IMR-90 (cell line): ENCODE measurements at regions not wholly inside any gene's neighbourhood (a gene's known extent, or its start where the extent isn't known, plus 50 kb on each side); places are given as distances from the start of the nearest gene placed in this dataset.

Experiments
- ATAC-seq: fragments of 200-7000 bp; cut with Tn5 transposase; 2 replicates; pipeline ENCODE4 v1.9.1; 2020; ENCODE audit warnings: low read depth, mild to moderate bottlenecking, moderate library complexity
- BruUV-seq: library from RNA; stranded (reverse); fragments of 400-500 nt; replicated peaks from 2 replicates; lab custom pipeline; 2021; lab: Mats Ljungman, UMichigan
- CTCF ChIA-PET: fragments of 300-600 bp; formaldehyde crosslinking; extraction: SDS; loops from one replicate; lab custom pipeline; 2021; ENCODE audit warnings: antibody characterized with exemption; lab: Yijun Ruan, JAX
- POLR2A ChIA-PET: fragments of 300-600 bp; sonication (Branson Sonifier 250); formaldehyde crosslinking; loops from one replicate; lab custom pipeline; 2022; ENCODE audit warnings: antibody characterized with exemption; ENCODE audit not compliant: unreplicated experiment; lab: Charles Lee
- DNase-seq: peaks from one replicate; pipeline ENCODE4 v3.0.0; 2013
- H2AFZ ChIP-seq: replicated peaks from 2 replicates; pipeline ENCODE3; 2013; ENCODE audit warnings: low read length, mild to moderate bottlenecking; ENCODE audit not compliant: poor library complexity
- H2AK5ac ChIP-seq: 2 replicates; pipeline ENCODE4 v1.6.1; 2013; ENCODE audit warnings: low read depth, low read length, inconsistent platforms
- H2AK9ac ChIP-seq: replicated peaks from 2 replicates; pipeline ENCODE3; 2013; ENCODE audit warnings: mild to moderate bottlenecking, low read depth, low read length, moderate library complexity; ENCODE audit not compliant: poor library complexity
- H2BK120ac ChIP-seq: 2 replicates; pipeline ENCODE4 v1.6.1; 2013; ENCODE audit warnings: low read depth, low read length, inconsistent platforms
- H2BK15ac ChIP-seq: 3 replicates; pipeline ENCODE4 v1.6.1; 2013; ENCODE audit warnings: low read depth, low read length, inconsistent platforms
- H2BK20ac ChIP-seq: 2 replicates; pipeline ENCODE4 v1.6.1; 2013; ENCODE audit warnings: low read depth, mild to moderate bottlenecking, inconsistent platforms, low read length, moderate library complexity
- H2BK5ac ChIP-seq: 2 replicates; pipeline ENCODE4 v1.6.1; 2013; ENCODE audit warnings: mild to moderate bottlenecking, low read depth, low read length, inconsistent platforms; ENCODE audit not compliant: poor library complexity, severe bottlenecking
- H3K14ac ChIP-seq: replicated peaks from 2 replicates; pipeline ENCODE4 v1.6.1; 2013; ENCODE audit warnings: low read depth, low read length, inconsistent platforms
- H3K18ac ChIP-seq: 2 replicates; pipeline ENCODE4 v1.6.1; 2013; ENCODE audit warnings: low read depth, low read length, control low read depth
- H3K23ac ChIP-seq: 2 replicates; pipeline ENCODE4 v1.6.1; 2013; ENCODE audit warnings: low read depth, low read length, inconsistent platforms
- H3K27ac ChIP-seq: 2 replicates; pipeline ENCODE4 v1.5.1; 2013; ENCODE audit warnings: mild to moderate bottlenecking, control low read depth, low read length; ENCODE audit not compliant: insufficient read depth
- H3K27me3 ChIP-seq: 2 replicates; pipeline ENCODE4 v1.6.1; 2013; ENCODE audit warnings: low read length; ENCODE audit not compliant: control insufficient read depth, insufficient read depth
- H3K36me3 ChIP-seq: 2 replicates; pipeline ENCODE4 v1.6.1; 2013; ENCODE audit warnings: low read length, mixed read lengths; ENCODE audit not compliant: control insufficient read depth, insufficient read depth
- H3K4ac ChIP-seq: 2 replicates; pipeline ENCODE4 v1.6.1; 2013; ENCODE audit warnings: low read depth, low read length, inconsistent platforms
- H3K4me1 ChIP-seq: 2 replicates; pipeline ENCODE4 v1.6.1; 2013; ENCODE audit warnings: low read length, mixed read lengths; ENCODE audit not compliant: control insufficient read depth, insufficient read depth
- H3K4me2 ChIP-seq: 2 replicates; pipeline ENCODE4 v1.6.1; 2013; ENCODE audit warnings: low read depth, mild to moderate bottlenecking, control low read depth, low read length, moderate library complexity
- H3K4me3 ChIP-seq: 2 replicates; pipeline ENCODE4 v1.5.1; 2013; ENCODE audit warnings: low read depth, mild to moderate bottlenecking, control low read depth, low read length, moderate library complexity; ENCODE audit not compliant: insufficient read depth
- H3K56ac ChIP-seq: 2 replicates; pipeline ENCODE4 v1.6.1; 2013; ENCODE audit warnings: low read length, inconsistent platforms; ENCODE audit not compliant: insufficient read depth; ENCODE audit errors: extremely low read depth
- H3K79me1 ChIP-seq, 2 experiments: 2 replicates each; pipeline ENCODE4 v1.6.1; 2013; ENCODE audit warnings: low read length in 2 of 2, inconsistent platforms in 1 of 2, low read depth in 1 of 2
- H3K9ac ChIP-seq: 2 replicates; pipeline ENCODE4 v1.6.1; 2013; ENCODE audit warnings: low read depth, low read length, control low read depth
- H3K9me1 ChIP-seq: 2 replicates; pipeline ENCODE4 v1.6.1; 2013; ENCODE audit warnings: low read length, inconsistent platforms; ENCODE audit not compliant: insufficient read depth
- H3K9me3 ChIP-seq: 2 replicates; pipeline ENCODE4 v1.6.1; 2013; ENCODE audit warnings: low read length; ENCODE audit not compliant: control insufficient read depth, insufficient read depth
- H4K20me1 ChIP-seq: 2 replicates; pipeline ENCODE4 v1.6.1; 2013; ENCODE audit warnings: low read length, inconsistent platforms; ENCODE audit not compliant: insufficient read depth
- H4K5ac ChIP-seq: 2 replicates; pipeline ENCODE4 v1.6.1; 2013; ENCODE audit warnings: mild to moderate bottlenecking, low read depth, low read length, control low read depth
- H4K8ac ChIP-seq, 2 experiments: 2 replicates each; pipeline ENCODE4 v1.6.1; 2013; ENCODE audit warnings: low read depth in 2 of 2, low read length in 2 of 2, control low read depth in 1 of 2, inconsistent platforms in 1 of 2
- H4K91ac ChIP-seq: 2 replicates; pipeline ENCODE4 v1.6.1; 2013; ENCODE audit warnings: low read depth, low read length, inconsistent platforms; ENCODE audit not compliant: insufficient read depth
- CHD1 ChIP-seq: IDR thresholded peaks from 2 replicates; pipeline ENCODE4 v1.6.1; 2012; ENCODE audit warnings: low read depth, low read length, improper control_type of control experiment
- MAFK ChIP-seq: IDR thresholded peaks from 2 replicates; pipeline ENCODE4 v1.6.1; 2012; ENCODE audit warnings: low read depth, low read length, improper control_type of control experiment
- NFE2L2 ChIP-seq: fragments of 150-350 bp; IDR thresholded peaks from 2 replicates; pipeline ENCODE4 v1.6.1; 2016; ENCODE audit warnings: low read depth, mild to moderate bottlenecking, low read length
- RAD21 ChIP-seq: IDR thresholded peaks from 2 replicates; pipeline ENCODE4 v1.6.1; 2012; ENCODE audit warnings: low read length, improper control_type of control experiment
- RCOR1 ChIP-seq: IDR thresholded peaks from 2 replicates; pipeline ENCODE4 v1.6.1; 2012; ENCODE audit warnings: mild to moderate bottlenecking, low read length, improper control_type of control experiment; ENCODE audit not compliant: insufficient replicate concordance
- SMC3 ChIP-seq: fragments of 150-350 bp; IDR thresholded peaks from 2 replicates; pipeline ENCODE4 v1.6.1; 2016; ENCODE audit warnings: low read depth, mild to moderate bottlenecking, antibody characterized with exemption, low read length, moderate library complexity
- WGBS, 2 experiments: methylation state at CpG; one replicate each; pipeline versions ENCODE4 v1.1.5 to v1.1.7; 2013; ENCODE audit warnings: missing lambda C conversion rate in 2 of 2; ENCODE audit not compliant: insufficient read length in 1 of 2; ENCODE audit errors: extremely low coverage in 2 of 2; 5-methylcytosine and 5-hydroxymethylcytosine counted together
- dilution Hi-C: fragments of 300-500 bp; cut with HindIII; formaldehyde crosslinking; loops from one replicate; pipeline ENCODE4 v1.14.3; 2018; ENCODE audit warnings: low sequenced_read_pairs; ENCODE audit not compliant: unreplicated experiment
- in situ Hi-C: fragments of 300-500 bp; cut with MboI; formaldehyde crosslinking; loops from 3 replicates; pipeline ENCODE4 v1.14.3; 2019; ENCODE audit warnings: low sequenced_read_pairs, inconsistent platforms, mixed read lengths
- intact Hi-C: fragments of 100-400 bp; cut with micrococcal nuclease; formaldehyde crosslinking; loops from 2 replicates; pipeline ENCODE4 v1.10.0; 2022
- TF ChIP-seq, protein P1 (sequence below): fragments of 150-350 bp; IDR thresholded peaks from 2 replicates; pipeline ENCODE4 v1.6.1; 2016; ENCODE audit warnings: low read depth, mild to moderate bottlenecking, low read length, moderate library complexity, borderline replicate concordance
- TF ChIP-seq, protein P2 (sequence below): conservative IDR thresholded peaks from 2 replicates; pipeline ENCODE4 v1.5.1; 2012; ENCODE audit warnings: mild to moderate bottlenecking, low read depth, low read length, improper control_type of control experiment

DNA sequence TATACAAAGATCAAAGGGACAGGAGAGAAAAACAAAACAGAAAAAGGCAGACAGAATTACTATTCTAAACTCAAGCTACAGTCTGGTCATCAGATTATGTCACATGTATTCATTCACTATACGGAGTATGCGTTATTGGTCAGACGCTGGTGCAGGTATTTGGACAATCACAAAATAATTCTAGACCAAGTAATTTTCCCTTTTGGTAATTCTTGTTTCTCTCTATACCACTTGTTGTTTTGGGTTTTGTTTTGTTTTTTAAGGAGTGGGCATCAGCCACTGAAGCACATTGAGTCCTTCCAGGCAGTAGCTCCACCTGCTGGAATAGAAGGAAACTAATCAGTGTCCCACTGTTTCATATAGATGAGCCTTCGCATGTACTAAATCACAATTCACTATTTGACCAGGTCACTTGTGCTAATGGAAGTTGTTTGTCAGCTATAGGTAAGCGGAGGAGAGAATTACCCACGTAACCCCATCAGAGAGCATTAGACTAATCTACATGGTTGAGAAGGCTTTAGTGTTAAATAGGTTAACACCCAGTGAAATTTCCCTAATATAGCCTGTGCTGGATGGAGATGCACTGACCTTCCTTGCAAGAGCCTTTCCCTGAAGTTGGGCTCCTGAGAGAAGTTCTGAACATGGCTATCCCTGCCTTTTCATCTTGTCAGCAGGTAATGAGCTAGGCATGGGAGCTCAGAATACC is 77.9 kb downstream of the TNFAIP3 start:
- no peak overlapping the region for H2AFZ ChIP-seq
- peak; percentile 52 for DNase-seq
- TF ChIP-seq SMC3: peak; percentile 89
- peak; percentile 82 for TF ChIP-seq RAD21
- TF ChIP-seq RCOR1: no peak
- no peak for TF ChIP-seq NFE2L2
- TF ChIP-seq, protein P1, sequence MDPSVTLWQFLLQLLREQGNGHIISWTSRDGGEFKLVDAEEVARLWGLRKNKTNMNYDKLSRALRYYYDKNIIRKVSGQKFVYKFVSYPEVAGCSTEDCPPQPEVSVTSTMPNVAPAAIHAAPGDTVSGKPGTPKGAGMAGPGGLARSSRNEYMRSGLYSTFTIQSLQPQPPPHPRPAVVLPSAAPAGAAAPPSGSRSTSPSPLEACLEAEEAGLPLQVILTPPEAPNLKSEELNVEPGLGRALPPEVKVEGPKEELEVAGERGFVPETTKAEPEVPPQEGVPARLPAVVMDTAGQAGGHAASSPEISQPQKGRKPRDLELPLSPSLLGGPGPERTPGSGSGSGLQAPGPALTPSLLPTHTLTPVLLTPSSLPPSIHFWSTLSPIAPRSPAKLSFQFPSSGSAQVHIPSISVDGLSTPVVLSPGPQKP: no peak
- TF ChIP-seq, protein P2, sequence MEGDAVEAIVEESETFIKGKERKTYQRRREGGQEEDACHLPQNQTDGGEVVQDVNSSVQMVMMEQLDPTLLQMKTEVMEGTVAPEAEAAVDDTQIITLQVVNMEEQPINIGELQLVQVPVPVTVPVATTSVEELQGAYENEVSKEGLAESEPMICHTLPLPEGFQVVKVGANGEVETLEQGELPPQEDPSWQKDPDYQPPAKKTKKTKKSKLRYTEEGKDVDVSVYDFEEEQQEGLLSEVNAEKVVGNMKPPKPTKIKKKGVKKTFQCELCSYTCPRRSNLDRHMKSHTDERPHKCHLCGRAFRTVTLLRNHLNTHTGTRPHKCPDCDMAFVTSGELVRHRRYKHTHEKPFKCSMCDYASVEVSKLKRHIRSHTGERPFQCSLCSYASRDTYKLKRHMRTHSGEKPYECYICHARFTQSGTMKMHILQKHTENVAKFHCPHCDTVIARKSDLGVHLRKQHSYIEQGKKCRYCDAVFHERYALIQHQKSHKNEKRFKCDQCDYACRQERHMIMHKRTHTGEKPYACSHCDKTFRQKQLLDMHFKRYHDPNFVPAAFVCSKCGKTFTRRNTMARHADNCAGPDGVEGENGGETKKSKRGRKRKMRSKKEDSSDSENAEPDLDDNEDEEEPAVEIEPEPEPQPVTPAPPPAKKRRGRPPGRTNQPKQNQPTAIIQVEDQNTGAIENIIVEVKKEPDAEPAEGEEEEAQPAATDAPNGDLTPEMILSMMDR: peak; percentile 83
- TF ChIP-seq CHD1: no peak
- no peak for TF ChIP-seq MAFK

More for the DNA sequence above, 77.9 kb downstream of the TNFAIP3 start:
- no peak overlapping the region for H2BK20ac ChIP-seq
- no peak overlapping the region for H3K4ac ChIP-seq
- no peak overlapping the region for H4K91ac ChIP-seq
- in situ Hi-C loops (loop anchor here (5.0 kb wide), 2 partner anchors 68 to 228 kb away; no protein-coding TSS in a partner anchor), intact Hi-C loops (loop anchor here (1.0 to 2.0 kb wide), 3 partner anchors 78 to 240 kb away; partner anchors contain the start of gene TNFAIP3), dilution Hi-C loops (no loop called here)
- ChIA-PET POLR2A (no interaction called here), CTCF (interaction anchor here (0.6 to 2.8 kb wide), 16 partner anchors 10 to 247 kb away, joined by 3 to 11 read pairs (median 4); partner anchors contain the start of gene TNFAIP3)
- no peaks in the 10 kb centered on the region for H3K36me3 ChIP-seq
- H3K56ac ChIP-seq: no peak overlapping the region
- H4K8ac ChIP-seq: no peak overlapping the region
- no peak overlapping the region for H3K4me2 ChIP-seq
- H2AK5ac ChIP-seq: no peak overlapping the region
- no peak overlapping the region for H3K23ac ChIP-seq
- peak; percentile 93 for ATAC-seq
- no peaks in the 10 kb centered on the region for H3K79me1 ChIP-seq
- H3K27me3 ChIP-seq: peaks cover 6% of the 10 kb centered on the region; the same call in 1 of the 2 replicates
- no peaks in the 10 kb centered on the region for H4K20me1 ChIP-seq
- no TSS peak for BruUV-seq
- H3K9me3 ChIP-seq: no peaks in the 10 kb centered on the region
- H4K5ac ChIP-seq: no peak overlapping the region
- no peak overlapping the region for H3K4me3 ChIP-seq
- no peaks in the 10 kb centered on the region for H3K9me1 ChIP-seq
- no peak overlapping the region for H3K14ac ChIP-seq
- H3K4me1 ChIP-seq: no peaks in the 10 kb centered on the region
- no peak overlapping the region for H2BK5ac ChIP-seq
- no peak overlapping the region for H2BK15ac ChIP-seq
- WGBS, 2 experiments: no CpG with 5 or more reads among the region's 6 CpGs
- no peak overlapping the region for H3K9ac ChIP-seq
- no peak overlapping the region for H2AK9ac ChIP-seq
- H2BK120ac ChIP-seq: no peak overlapping the region
- H3K27ac ChIP-seq: no peak overlapping the region
- no peak overlapping the region for H3K18ac ChIP-seq
